Stimulated activated CD8-positive, alpha-beta memory T cell treated with anti-CD3 and anti-CD28 coated beads, Interleukin-7, amount 100 ng/mL, for 48 hours (primary cell): ENCODE measurements at regions not wholly inside any gene's neighbourhood (a gene's known extent, or its start where the extent isn't known, plus 50 kb on each side); places are given as distances from the start of the nearest gene placed in this dataset.
"Not testable (repeated sequence)": the region's sequence is repeated elsewhere in the genome, so short reads cannot be mapped to it uniquely, and the experiment has no call there.

Experiments
- DNase-seq, 2 donors: peaks; one replicate each; pipeline ENCODE4 v3.0.0-alpha.2; 2020; ENCODE audit warnings: low read depth in 1 of 2; ENCODE audit errors: extremely low read depth in 1 of 2

DNA sequence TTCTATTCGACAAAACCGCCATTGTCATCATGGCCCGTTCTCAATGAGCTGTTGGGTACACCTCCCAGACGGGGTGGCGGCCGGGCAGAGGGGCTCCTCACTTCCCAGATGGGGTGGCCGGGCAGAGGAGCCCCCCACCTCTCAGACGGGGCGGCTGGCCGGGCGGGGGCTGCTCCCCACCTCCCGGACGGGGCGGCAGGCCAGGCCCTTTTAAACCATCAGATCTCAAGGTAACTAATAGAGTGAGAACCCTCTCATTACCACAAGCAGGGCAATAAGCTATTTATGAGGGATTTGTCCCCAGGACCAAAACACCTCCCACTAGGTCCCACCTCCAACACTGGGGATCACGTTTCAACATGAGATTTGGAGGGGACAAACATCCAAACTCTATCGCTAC is 571.5 kb downstream of the INSC start:
- not testable (repeated sequence) for DNase-seq

DNA sequence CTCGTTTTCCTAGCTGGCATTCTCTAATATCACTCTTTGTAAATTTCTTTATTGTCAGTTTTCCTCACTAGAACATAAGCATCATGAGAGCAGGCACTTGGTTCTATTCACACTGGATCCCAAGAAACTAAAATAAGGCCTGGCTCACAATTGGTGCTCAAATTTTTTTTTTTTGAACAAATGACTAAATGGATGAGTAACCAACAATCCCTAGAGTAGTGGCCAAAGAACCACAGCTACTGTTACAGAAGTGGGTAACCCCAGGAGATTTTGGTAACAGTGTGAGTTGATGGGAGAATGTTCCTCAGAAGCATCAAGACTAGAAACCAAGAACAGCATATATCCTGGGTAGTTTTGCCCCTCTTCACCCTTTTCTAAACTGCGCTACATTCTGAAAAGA is 572.6 kb downstream of the INSC start:
- no peak for DNase-seq

DNA sequence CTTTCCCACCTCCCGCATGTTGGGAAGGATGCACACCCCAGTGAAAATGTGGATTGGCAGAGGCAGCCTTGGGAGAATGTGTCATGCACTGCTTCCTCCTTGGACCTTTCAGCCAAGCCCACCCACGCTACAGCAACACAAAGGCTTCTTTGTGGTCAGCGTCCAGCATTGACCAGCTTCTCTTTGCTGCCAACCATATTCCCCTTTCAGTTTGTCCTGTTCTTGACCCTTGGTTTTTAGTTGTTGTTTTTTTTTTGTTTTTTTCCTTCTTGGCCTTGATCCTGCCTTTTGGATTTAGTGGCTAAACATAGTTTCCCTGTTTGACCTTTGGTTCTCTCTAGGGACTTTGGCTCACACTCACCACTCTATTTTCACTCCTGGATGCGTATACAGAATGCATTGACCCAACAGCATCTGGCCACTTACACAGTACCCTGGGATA is 573.6 kb downstream of the INSC start:
- no peak for DNase-seq

- DNase-seq, result no peak
Observed at GRCh38 chr11:15690320-15690719, 575.6 kb downstream of the INSC start.

GRCh38 chr11:15692739-15693138 is 578.0 kb downstream of the INSC start:
- no peak for DNase-seq

DNA sequence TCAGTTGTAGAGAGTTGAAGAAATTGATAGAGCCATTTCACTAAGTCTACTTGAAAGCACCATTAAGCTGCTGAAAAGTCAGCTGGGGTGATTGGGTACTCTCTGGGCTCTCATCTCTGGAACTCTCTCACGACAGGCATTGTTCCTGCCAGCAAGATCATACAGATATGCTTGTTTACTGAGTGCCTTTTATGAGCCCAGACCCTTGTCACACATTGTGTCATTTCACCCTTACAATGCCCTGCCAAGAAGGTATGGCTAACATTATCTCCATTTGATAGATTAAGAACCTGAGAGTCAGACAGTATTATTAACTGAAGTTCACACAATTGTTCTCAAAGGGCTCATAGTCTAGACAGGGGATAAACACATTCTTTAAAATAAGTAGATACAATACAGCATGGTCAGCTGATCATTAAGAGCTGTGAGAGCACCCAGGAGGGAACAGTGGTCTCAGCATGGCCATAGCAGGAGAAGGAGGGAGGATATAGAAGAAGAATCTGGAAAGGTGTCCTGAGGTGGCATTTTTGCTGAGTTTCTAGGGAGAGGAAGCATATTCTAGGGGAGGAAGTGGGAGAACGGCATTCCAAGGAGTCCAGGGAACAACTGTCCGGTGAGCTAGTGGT is 580.5 kb downstream of the INSC start:
- DNase-seq, result no peak

DNA sequence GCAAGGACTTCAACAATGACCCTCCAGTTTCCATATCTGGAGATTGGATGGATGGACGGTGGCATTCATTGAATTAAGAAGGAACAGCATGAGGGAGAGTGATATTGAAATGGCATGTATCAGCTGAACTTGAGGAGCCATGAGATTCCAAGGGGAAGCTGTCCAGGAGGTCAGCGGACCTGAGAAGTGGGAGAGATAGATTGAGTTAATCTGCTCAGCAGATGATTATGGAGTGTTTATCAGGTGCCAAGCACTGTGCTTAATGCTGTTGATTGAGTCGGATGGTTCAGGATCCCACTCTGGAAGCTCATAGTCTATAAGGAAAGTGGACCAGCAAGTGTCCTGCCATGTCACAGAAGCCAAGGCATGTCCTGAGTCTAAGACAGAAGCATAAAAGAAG is 581.3 kb downstream of the INSC start:
- DNase-seq, result no peak

- DNase-seq, result no peak
Observed at GRCh38 chr11:15697437-15698236, 582.9 kb downstream of the INSC start.

DNA sequence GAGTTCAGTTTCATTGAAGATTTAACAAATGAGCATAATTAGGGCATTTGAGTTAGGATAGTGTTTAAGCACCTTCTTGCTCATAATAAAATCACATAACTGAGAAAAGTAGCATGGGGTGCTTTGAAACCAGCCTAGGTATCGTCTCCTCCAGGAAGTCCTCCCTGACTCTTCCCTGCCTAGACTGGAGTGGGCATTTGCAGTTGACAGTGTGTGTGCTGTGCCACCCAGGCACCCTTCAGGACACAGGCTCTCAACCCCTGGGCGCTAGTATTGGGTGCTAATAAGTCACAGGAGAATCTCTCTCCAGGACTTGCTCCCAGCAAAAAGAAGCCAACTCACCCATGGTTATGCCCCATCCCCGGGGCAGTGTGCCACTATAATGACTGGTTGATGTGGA is 584.1 kb downstream of the INSC start:
- DNase-seq, result no peak

- DNase-seq, result no peak
Observed at GRCh38 chr11:15699978-15700377, 585.3 kb downstream of the INSC start.

GRCh38 chr11:15700456-15700855 is 585.7 kb downstream of the INSC start:
- DNase-seq, result no peak

DNA sequence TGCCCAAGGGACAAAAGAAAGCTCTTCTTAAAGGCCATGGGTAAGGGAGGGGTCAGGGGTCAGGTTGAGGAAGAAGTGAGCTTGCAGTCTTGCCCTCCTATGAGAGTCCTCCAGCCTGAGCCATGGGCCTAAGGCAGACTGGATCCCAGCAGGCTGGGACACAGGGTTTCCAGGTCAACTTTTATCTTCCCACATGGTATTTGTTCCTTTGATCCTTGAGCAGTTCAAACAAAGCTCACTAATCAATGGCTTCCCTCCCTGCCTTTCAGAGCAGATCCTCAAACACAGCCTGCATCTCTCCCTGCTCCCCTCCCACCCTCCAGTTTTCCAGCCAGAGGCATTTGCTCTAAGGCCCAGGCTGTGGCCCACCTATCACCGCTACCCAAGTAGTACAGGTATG is 589.3 kb downstream of the INSC start:
- no peak for DNase-seq

DNA sequence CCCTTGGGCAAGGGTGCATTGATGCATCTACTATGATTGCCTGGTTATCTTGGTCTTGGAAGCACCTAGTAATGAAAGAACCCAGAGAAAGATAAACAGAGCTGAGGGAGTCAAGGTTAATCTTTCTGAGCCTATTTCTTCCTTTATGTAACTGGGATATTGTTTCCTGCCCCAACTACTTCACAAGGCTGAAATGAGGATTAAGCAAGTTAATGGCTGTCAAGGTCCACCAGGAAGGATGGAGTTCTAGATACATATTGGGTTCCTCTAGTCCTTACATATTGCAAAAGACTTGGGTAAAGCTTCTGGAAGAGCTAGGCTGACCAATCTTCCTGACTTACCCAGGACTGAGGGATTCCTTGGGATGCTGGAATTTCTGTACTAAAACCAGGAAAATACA is 589.8 kb downstream of the INSC start:
- no peak for DNase-seq

- DNase-seq, result no peak
Observed at GRCh38 chr11:15705891-15706290, 591.2 kb downstream of the INSC start.

- DNase-seq, result no peak
Observed at GRCh38 chr11:15707194-15707593, 592.5 kb downstream of the INSC start.

DNA sequence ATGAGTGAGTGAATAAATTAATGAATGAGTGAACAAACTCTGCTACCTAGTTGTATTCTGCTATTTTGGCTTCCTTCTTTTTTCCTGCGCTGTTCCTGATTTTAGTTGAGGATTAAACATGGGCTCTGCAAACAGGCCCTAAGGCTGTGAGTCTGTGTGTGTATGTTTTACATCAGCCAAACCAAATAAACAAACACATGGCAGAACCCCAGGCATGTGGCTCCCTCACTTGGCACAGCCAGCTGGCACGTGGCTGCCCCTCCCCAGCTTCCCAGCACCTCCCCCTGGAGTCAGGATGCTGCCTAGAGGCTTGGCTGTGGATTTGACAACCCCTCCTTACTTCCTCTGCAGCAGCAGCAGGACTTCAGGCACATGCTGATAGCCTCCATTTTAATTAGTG is 593.2 kb downstream of the INSC start:
- DNase-seq, result no peak

GRCh38 chr11:15710580-15711275 is 596.0 kb downstream of the INSC start:
- no peak for DNase-seq

DNA sequence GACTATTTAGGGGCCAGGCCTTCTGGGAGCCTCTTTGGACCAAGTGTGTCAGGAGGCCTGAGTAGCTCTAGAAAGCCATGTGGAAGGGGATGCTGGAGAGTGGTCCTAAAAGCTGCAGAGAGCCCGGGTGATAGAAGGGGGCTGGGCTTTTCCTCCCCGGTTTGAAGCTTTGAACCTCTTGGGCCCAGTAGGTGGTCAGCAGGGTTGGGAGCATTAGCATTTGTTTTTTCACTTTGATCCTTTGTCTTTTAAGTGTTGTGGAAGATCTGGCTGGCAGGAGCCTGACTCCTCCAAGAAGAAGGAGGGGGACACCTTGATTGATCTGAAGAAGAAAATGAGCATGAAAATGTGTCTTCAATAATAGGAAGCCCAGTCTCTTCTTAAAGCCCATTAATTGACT is 596.6 kb downstream of the INSC start:
- DNase-seq, result no peak

- no peak for DNase-seq
Observed at GRCh38 chr11:15714641-15715399, 600.1 kb downstream of the INSC start.

- DNase-seq, result no peak
Observed at GRCh38 chr11:15716550-15716949, 601.8 kb downstream of the INSC start.

- DNase-seq, result no peak
Observed at GRCh38 chr11:15720460-15720859, 605.7 kb downstream of the INSC start.
